ENCODE measurements at regions not wholly inside any gene's neighbourhood (a gene's known extent, or its start where the extent isn't known, plus 50 kb on each side); places are given as distances from the start of the nearest gene placed in this dataset.

DNA sequence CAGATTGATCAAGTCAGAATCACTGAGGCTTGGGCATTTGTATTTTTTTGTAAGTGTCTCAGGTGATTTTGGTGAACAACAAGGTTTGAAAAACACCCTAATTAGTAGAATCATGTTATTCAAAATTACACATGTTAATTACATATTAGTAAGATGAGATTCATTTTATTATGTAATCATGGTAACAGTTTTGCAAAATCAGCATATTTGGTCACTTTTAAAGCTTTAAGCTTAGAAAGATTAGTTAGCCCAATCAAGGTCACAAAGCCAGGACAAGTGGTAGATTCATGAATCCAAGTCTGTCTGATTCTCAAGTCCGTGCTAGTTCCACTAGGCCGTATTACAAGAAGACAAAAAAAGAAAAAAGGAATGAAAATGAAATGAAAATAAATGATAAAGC, 218.4 kb upstream of the FAR2 start:
- Histone ChIP-seq H3K4me2 (ENCODE audit: control insufficient read depth, insufficient read depth) (no peak overlapping the region), H2AFZ (ENCODE audit: control insufficient read depth, low read depth, low read length) (no peak overlapping the region), H3K27ac (ENCODE audit: control insufficient read depth, insufficient read depth) (no peak overlapping the region), H4K20me1 (ENCODE audit: control insufficient read depth, insufficient read depth) (no peaks in the 10 kb centered on the region), H3K79me2 (ENCODE audit: control insufficient read depth, insufficient read depth, low read length) (no peaks in the 10 kb centered on the region), H3K9ac (ENCODE audit: control insufficient read depth, insufficient read depth, low read length) (no peak overlapping the region), H3K36me3 (ENCODE audit: control insufficient read depth in 2 of 2, insufficient read depth in 2 of 2, low read length in 1 of 2) (no peaks in the 10 kb centered on the region), H3K27me3 (replicated peaks in 1 of 2; ENCODE audit: control insufficient read depth in 2 of 2, insufficient read depth in 2 of 2, low read length in 1 of 2) (no peaks in the 10 kb centered on the region), H3K4me1 (ENCODE audit: control insufficient read depth, insufficient read depth, low read length) (no peaks in the 10 kb centered on the region), H3K4me3 (no peak overlapping the region), H3K9me3 (replicated peaks; ENCODE audit: control insufficient read depth, insufficient read depth, low read length) (no peaks in the 10 kb centered on the region)
- 28% methylated on average over 2 of the region's 2 CpGs for WGBS (ENCODE audit: insufficient coverage, insufficient replicate concordance, low lambda C conversion rate, missing lambda C conversion rate)
- ChIA-PET SMC1A (ENCODE audit: uncharacterized antibody, unreplicated experiment) (no interaction called here), CTCF (no interaction called here), POLR2A (no interaction called here), RAD21 (ENCODE audit: unreplicated experiment) (no interaction called here)
- intact Hi-C loops (cut with micrococcal nuclease; ENCODE audit: unreplicated experiment) (no loop called here), in situ Hi-C loops (cut with MboI) (no loop called here)
- DNase-seq (ENCODE audit: low read depth, low spot score) (no peak), FAIRE-seq (no peak), ATAC-seq (no peak)
- BruUV-seq (replicated peaks), result no TSS peak
- TF ChIP-seq, protein P1, sequence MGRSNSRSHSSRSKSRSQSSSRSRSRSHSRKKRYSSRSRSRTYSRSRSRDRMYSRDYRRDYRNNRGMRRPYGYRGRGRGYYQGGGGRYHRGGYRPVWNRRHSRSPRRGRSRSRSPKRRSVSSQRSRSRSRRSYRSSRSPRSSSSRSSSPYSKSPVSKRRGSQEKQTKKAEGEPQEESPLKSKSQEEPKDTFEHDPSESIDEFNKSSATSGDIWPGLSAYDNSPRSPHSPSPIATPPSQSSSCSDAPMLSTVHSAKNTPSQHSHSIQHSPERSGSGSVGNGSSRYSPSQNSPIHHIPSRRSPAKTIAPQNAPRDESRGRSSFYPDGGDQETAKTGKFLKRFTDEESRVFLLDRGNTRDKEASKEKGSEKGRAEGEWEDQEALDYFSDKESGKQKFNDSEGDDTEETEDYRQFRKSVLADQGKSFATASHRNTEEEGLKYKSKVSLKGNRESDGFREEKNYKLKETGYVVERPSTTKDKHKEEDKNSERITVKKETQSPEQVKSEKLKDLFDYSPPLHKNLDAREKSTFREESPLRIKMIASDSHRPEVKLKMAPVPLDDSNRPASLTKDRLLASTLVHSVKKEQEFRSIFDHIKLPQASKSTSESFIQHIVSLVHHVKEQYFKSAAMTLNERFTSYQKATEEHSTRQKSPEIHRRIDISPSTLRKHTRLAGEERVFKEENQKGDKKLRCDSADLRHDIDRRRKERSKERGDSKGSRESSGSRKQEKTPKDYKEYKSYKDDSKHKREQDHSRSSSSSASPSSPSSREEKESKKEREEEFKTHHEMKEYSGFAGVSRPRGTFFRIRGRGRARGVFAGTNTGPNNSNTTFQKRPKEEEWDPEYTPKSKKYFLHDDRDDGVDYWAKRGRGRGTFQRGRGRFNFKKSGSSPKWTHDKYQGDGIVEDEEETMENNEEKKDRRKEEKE (IDR thresholded peaks at IDR 0.05), result no peak
- TF ChIP-seq TCF3 (IDR thresholded peaks at IDR 0.05; ENCODE audit: borderline replicate concordance, insufficient read depth, low read depth, low read length), result no peak
- no peak for TF ChIP-seq MEF2B (IDR thresholded peaks at IDR 0.05; ENCODE audit: partially characterized antibody, poor library complexity, severe bottlenecking)
- TF ChIP-seq, protein P2, sequence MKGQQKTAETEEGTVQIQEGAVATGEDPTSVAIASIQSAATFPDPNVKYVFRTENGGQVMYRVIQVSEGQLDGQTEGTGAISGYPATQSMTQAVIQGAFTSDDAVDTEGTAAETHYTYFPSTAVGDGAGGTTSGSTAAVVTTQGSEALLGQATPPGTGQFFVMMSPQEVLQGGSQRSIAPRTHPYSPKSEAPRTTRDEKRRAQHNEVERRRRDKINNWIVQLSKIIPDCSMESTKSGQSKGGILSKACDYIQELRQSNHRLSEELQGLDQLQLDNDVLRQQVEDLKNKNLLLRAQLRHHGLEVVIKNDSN (IDR thresholded peaks at IDR 0.05; ENCODE audit: borderline replicate concordance, extremely low read length, insufficient read depth, low read depth, low read length), result no peak
- no peak for TF ChIP-seq KDM1A (IDR thresholded peaks at IDR 0.05; ENCODE audit: borderline replicate concordance)
- TF ChIP-seq ZNF217 (IDR thresholded peaks at IDR 0.05), result no peak
- TF ChIP-seq, protein P3, sequence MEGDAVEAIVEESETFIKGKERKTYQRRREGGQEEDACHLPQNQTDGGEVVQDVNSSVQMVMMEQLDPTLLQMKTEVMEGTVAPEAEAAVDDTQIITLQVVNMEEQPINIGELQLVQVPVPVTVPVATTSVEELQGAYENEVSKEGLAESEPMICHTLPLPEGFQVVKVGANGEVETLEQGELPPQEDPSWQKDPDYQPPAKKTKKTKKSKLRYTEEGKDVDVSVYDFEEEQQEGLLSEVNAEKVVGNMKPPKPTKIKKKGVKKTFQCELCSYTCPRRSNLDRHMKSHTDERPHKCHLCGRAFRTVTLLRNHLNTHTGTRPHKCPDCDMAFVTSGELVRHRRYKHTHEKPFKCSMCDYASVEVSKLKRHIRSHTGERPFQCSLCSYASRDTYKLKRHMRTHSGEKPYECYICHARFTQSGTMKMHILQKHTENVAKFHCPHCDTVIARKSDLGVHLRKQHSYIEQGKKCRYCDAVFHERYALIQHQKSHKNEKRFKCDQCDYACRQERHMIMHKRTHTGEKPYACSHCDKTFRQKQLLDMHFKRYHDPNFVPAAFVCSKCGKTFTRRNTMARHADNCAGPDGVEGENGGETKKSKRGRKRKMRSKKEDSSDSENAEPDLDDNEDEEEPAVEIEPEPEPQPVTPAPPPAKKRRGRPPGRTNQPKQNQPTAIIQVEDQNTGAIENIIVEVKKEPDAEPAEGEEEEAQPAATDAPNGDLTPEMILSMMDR (IDR thresholded peaks at IDR 0.05 in 2 of 3, conservative IDR thresholded peaks at IDR 0.05 in 1 of 3; ENCODE audit: control insufficient read depth in 2 of 3, extremely low read depth in 1 of 3, insufficient read depth in 1 of 3, low read depth in 3 of 3, low read length in 3 of 3), result no peak
- TF ChIP-seq JUND (IDR thresholded peaks at IDR 0.05; ENCODE audit: low read depth, low read length), result no peak
- TF ChIP-seq, protein P4, sequence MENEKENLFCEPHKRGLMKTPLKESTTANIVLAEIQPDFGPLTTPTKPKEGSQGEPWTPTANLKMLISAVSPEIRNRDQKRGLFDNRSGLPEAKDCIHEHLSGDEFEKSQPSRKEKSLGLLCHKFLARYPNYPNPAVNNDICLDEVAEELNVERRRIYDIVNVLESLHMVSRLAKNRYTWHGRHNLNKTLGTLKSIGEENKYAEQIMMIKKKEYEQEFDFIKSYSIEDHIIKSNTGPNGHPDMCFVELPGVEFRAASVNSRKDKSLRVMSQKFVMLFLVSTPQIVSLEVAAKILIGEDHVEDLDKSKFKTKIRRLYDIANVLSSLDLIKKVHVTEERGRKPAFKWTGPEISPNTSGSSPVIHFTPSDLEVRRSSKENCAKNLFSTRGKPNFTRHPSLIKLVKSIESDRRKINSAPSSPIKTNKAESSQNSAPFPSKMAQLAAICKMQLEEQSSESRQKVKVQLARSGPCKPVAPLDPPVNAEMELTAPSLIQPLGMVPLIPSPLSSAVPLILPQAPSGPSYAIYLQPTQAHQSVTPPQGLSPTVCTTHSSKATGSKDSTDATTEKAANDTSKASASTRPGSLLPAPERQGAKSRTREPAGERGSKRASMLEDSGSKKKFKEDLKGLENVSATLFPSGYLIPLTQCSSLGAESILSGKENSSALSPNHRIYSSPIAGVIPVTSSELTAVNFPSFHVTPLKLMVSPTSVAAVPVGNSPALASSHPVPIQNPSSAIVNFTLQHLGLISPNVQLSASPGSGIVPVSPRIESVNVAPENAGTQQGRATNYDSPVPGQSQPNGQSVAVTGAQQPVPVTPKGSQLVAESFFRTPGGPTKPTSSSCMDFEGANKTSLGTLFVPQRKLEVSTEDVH (IDR thresholded peaks at IDR 0.05; ENCODE audit: low read depth, partially characterized antibody), result no peak
- no peak for TF ChIP-seq HDAC6 (IDR thresholded peaks at IDR 0.05; ENCODE audit: unreplicated experiment)
- TF ChIP-seq EZH2 (IDR thresholded peaks at IDR 0.05; ENCODE audit: borderline replicate concordance, control insufficient read depth, low read depth, low read length), result no peak
- TF ChIP-seq NFYA (IDR thresholded peaks at IDR 0.05; ENCODE audit: borderline replicate concordance, low read depth, low read length), result no peak
- no peak for TF ChIP-seq ZNF384 (IDR thresholded peaks at IDR 0.05; ENCODE audit: borderline replicate concordance, low read depth, low read length)
- no peak for TF ChIP-seq SMAD1 (IDR thresholded peaks at IDR 0.05; ENCODE audit: low read depth, partially characterized antibody)
- no peak for TF ChIP-seq ZNF622 (IDR thresholded peaks at IDR 0.05)
- no peak for TF ChIP-seq SMC3 (IDR thresholded peaks at IDR 0.05; ENCODE audit: borderline replicate concordance, low read length)
- TF ChIP-seq CREM (IDR thresholded peaks at IDR 0.05; ENCODE audit: low read depth), result no peak
